Lung (tissue), 11 donors: ENCODE measurements at regions not wholly inside any gene's neighbourhood (a gene's known extent, or its start where the extent isn't known, plus 50 kb on each side); places are given as distances from the start of the nearest gene placed in this dataset.
A peak's percentile ranks its signal among the peaks of the same experiment; 100 is the strongest.

Experiments used
- ATAC-seq: fragments of 200-7000 bp; cut with Tn5 transposase; one replicate; pipeline ENCODE4 v1.9.1; 2020; ENCODE audit warnings: moderate number of reproducible peaks; ENCODE audit not compliant: insufficient read depth, low FRiP score
- DNase-seq, 3 donors: peaks; one replicate each; pipeline ENCODE4 v3.0.0-alpha.2; 2013 to 2017
- H3K27ac ChIP-seq, 2 donors: one replicate each; pipeline ENCODE4 v1.5.1; 2013; ENCODE audit warnings: mild to moderate bottlenecking in 2 of 2, moderate library complexity in 2 of 2, control low read depth in 1 of 2, inconsistent platforms in 1 of 2, low read depth in 1 of 2, low read length in 1 of 2
- H3K27me3 ChIP-seq, 3 donors: one replicate each; pipeline ENCODE4 v1.5.1; 2013; ENCODE audit warnings: low read length in 2 of 3; ENCODE audit not compliant: control insufficient read depth in 3 of 3, insufficient read depth in 3 of 3
- H3K36me3 ChIP-seq, 4 donors: one replicate each; pipeline ENCODE4 v1.5.1; 2013; ENCODE audit warnings: low read length in 4 of 4, mild to moderate bottlenecking in 1 of 4, moderate library complexity in 1 of 4; ENCODE audit not compliant: control insufficient read depth in 4 of 4, insufficient read depth in 4 of 4
- H3K4me1 ChIP-seq, 5 donors: one replicate each; pipeline ENCODE4 v1.5.1; 2013; ENCODE audit warnings: low read length in 5 of 5, mild to moderate bottlenecking in 2 of 5, moderate library complexity in 1 of 5; ENCODE audit not compliant: control insufficient read depth in 5 of 5, insufficient read depth in 5 of 5
- H3K4me3 ChIP-seq: one replicate; pipeline ENCODE4 v1.5.1; 2013; ENCODE audit warnings: mild to moderate bottlenecking, control low read depth, moderate library complexity
- H3K9ac ChIP-seq, 2 donors: one replicate each; pipeline ENCODE4 v1.5.1; 2013; ENCODE audit warnings: low read length in 2 of 2, control low read depth in 1 of 2; ENCODE audit not compliant: insufficient read depth in 1 of 2
- H3K9me3 ChIP-seq, 4 donors: one replicate each; pipeline ENCODE4 v1.5.1; 2013; ENCODE audit warnings: low read length in 3 of 4, mild to moderate bottlenecking in 1 of 4, moderate library complexity in 1 of 4; ENCODE audit not compliant: control insufficient read depth in 4 of 4, insufficient read depth in 3 of 4
- WGBS, 2 donors: extraction: QIAGEN DNeasy Blood & Tissue Kit; methylation state at CpG; one replicate each; pipeline ENCODE4 v1.1.7; 2013; 5-methylcytosine and 5-hydroxymethylcytosine counted together
- TF ChIP-seq, protein P1 (sequence below): IDR thresholded peaks from 2 replicates; pipeline ENCODE4 v1.5.1; 2012; ENCODE audit warnings: mild to moderate bottlenecking; ENCODE audit errors: control extremely low read depth, extremely low read depth
- donor health status: control.
- donor health status: control.
- donor health status: Bipolar disorder and iron deficiency.
- donor health status: healthy.
- donor health status: DM: yes; HTN: yes; CAD: no.

DNA sequence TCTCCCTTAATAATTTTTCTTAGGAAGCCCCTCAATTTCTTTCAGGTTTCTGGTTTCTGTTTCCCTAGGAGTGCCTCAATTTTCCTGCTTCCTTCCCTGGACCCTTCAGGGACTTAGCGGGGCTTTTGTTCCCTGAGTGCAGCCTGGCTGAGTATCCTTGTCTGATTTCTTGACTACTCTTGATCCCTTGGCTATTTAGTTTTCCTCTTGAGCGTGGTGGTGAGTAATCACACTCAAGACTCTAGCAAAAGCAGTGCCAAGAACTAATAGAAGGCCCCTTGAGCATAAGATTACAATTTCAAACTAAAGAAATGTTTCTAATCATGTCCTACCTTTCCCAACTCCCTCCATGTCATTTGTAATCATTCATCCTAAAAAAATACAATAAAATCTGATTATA is 94.3 kb upstream of the C3orf80 start:
- Histone ChIP-seq H3K9ac (no peak overlapping the region), H3K27me3 (peaks cover 0 to 15% (median 0%) of the 10 kb centered on the region in 3 donors), H3K36me3 (no peaks in the 10 kb centered on the region), H3K9me3 (no peaks in the 10 kb centered on the region), H3K4me1 (peaks cover 0 to 8% (median 1%) of the 10 kb centered on the region in 5 donors), H3K4me3 (no peak overlapping the region), H3K27ac (no peak overlapping the region)
- 62 to 77% methylated on average over 2 of the region's 2 CpGs for WGBS, 2 donors
- DNase-seq = peak; percentile 44 to 80 (median 49)
- ATAC-seq = peak; percentile 64
- TF ChIP-seq, protein P1, sequence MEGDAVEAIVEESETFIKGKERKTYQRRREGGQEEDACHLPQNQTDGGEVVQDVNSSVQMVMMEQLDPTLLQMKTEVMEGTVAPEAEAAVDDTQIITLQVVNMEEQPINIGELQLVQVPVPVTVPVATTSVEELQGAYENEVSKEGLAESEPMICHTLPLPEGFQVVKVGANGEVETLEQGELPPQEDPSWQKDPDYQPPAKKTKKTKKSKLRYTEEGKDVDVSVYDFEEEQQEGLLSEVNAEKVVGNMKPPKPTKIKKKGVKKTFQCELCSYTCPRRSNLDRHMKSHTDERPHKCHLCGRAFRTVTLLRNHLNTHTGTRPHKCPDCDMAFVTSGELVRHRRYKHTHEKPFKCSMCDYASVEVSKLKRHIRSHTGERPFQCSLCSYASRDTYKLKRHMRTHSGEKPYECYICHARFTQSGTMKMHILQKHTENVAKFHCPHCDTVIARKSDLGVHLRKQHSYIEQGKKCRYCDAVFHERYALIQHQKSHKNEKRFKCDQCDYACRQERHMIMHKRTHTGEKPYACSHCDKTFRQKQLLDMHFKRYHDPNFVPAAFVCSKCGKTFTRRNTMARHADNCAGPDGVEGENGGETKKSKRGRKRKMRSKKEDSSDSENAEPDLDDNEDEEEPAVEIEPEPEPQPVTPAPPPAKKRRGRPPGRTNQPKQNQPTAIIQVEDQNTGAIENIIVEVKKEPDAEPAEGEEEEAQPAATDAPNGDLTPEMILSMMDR = no peak

DNA sequence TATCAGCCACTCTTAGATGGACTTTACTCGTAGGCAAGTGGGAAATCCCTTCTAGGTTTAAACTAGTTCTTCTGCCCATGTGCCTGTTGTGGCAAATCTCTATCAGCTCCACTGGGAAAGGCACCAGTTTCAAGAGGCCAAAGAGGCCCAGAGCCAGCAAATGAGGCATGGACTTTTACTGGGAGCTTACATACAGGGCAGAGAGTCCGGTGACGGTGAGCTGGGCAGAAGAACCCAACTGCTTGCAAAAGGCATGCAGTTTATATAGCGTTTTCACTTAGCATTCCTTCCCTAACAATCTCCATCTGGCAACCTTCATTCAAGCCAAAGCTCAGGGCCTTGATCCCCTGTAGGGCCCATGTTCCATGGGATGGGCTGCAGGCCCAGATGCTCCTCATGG is 93.0 kb upstream of the C3orf80 start:
- DNase-seq (no peak), ATAC-seq (no peak)
- H3K9ac ChIP-seq = no peak overlapping the region
- H3K36me3 ChIP-seq = no peaks in the 10 kb centered on the region
- H3K4me3 ChIP-seq = no peak overlapping the region
- WGBS, 2 donors = 74 to 85% methylated on average over 4 of the region's 4 CpGs
- peaks cover 0 to 9% (median 0%) of the 10 kb centered on the region in 3 donors for H3K27me3 ChIP-seq
- TF ChIP-seq, protein P1 = no peak
- no peak overlapping the region for H3K27ac ChIP-seq
- no peaks in the 10 kb centered on the region for H3K9me3 ChIP-seq
- H3K4me1 ChIP-seq = peaks cover 0 to 8% (median 0%) of the 10 kb centered on the region in 5 donors

DNA sequence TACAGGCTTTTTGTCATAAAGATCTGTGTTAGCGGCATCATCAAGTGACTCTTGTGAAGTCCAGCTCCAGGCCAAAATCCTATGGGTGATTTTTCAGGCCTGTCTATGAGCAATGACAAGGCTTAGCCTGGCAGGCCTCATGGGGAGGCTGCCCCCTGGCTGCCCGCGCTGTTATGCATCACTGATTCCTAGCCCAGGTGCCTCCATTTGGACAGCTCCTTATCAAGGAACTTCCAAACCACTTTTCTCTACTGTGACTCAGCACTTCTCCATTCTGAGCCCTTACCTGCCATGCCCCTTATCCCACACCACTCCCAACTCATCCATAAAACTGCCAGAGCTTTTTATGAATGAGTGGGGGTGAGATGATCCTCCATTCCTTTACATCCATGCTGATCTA is 91.5 kb upstream of the C3orf80 start:
- H3K4me3 ChIP-seq = no peak overlapping the region
- peaks cover 0 to 8% (median 0%) of the 10 kb centered on the region in 5 donors for H3K4me1 ChIP-seq
- no peaks in the 10 kb centered on the region for H3K36me3 ChIP-seq
- 76 to 83% methylated on average over 3 of the region's 3 CpGs for WGBS, 2 donors
- H3K9ac ChIP-seq = no peak overlapping the region
- H3K27me3 ChIP-seq = no peaks in the 10 kb centered on the region
- DNase-seq = no peak
- TF ChIP-seq, protein P1 = no peak
- ATAC-seq = no peak
- H3K27ac ChIP-seq = no peak overlapping the region
- no peaks in the 10 kb centered on the region for H3K9me3 ChIP-seq

DNA sequence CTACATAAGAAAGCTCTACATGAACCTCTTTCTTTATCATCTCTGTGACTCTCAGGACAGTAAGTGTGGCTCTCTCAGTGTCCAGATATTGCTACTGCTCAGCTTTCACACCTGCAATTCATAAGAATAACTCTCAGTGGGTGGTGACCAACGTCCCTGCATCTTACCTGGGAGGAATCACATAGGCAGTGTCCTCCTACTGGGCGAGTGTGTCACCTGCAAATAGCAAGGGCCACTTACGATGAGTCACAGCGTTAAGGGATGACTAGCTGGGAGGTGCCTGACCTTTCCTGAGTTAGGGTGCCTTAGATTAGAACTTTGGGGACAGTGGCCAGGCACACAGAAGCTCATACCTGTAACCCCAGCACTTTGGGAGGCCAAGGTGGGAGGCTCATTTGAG is 90.8 kb upstream of the C3orf80 start:
- Histone ChIP-seq H3K4me3 (no peak overlapping the region), H3K9me3 (no peaks in the 10 kb centered on the region), H3K4me1 (peaks cover 0 to 8% (median 0%) of the 10 kb centered on the region in 5 donors), H3K36me3 (no peaks in the 10 kb centered on the region), H3K27me3 (no peaks in the 10 kb centered on the region), H3K27ac (no peak overlapping the region), H3K9ac (no peak overlapping the region)
- 70 to 86% methylated on average over 4 of the region's 4 CpGs for WGBS, 2 donors
- TF ChIP-seq, protein P1 = no peak
- DNase-seq (no peak), ATAC-seq (no peak)
